DMS79 treated with DMSO at 0.1 percent for 48 hours (cell line): ENCODE measurements at regions not wholly inside any gene's neighbourhood (a gene's known extent, or its start where the extent isn't known, plus 50 kb on each side); places are given as distances from the start of the nearest gene placed in this dataset.
"Not testable (repeated sequence)": the region's sequence is repeated elsewhere in the genome, so short reads cannot be mapped to it uniquely, and the experiment has no call there.

ENCODE experiments used
- DNase-seq: peaks from one replicate; lab custom pipeline; 2025; lab: John Stamatoyannopoulos, UW

DNA sequence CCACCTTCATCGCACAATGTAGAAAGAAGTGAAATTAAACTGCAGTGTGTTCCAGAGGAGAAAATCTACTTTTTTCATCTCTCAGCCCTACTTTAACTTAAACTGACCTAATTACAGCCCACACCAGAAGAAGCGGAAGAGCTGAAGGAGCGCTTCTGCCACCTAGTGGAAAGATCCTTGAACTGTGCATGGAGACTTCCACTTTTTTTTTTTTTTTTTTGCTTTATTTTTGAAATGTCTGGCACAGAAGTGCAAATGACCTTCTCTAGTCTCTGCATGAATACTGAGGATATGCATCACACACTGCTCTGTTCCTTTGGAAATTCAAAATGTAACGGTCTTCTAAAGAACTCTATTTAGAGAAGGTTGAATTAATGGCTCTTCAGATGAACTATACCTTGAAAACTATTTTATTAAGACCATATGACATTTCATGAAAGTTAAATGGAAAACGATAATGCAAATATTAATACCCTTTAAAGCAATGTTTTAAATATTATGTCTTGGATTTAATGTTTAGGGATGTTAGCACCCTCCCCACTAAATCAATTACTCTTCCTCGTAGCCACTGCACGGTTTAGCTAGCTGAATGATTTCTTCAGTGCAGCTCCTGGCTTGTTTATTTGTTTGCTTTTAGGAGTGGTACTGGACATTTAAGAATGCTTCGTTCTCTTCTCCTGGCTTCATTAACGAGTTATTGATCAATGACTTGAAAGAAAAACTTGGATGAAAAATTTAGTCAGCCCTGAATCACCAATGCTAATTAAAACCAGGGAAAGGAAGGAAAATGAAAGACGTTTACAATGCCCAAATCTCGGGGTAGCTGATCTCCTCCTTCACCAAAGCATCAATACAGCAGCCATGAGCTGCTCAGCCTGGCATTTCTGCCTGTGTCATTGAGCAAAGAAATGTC, 569.6 kb upstream of the GJE1 start:
- DNase-seq = peak; percentile 66

DNA sequence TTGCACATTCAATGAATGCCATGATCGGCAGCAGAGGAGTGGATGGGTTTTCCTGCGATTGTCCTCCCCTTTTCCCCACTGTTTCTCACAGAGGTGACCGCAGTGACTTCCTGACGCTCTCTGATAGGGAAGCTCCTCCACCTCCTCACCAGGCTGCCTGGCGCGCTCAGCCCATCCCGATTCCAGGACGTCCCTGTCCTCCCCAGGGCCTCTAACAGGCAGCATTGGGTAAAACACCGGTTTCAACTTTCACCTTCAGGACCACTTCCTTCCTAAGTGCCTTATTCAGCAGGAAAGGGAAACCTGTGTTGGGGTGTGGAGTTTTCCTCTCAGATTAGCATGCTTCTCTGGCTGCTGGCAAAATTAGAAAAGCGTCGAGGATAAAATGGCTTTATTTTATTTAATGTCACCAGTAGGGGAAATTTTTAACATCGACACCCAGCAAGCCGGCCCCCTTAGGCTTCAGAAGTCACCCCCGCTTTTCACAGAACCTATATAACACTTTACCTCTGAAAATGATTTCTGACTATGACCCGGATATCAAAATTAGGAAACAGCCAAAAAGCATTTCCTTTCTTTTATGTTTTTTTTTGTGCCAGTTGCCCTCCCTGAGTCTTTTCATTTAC, 570.4 kb upstream of the GJE1 start:
- DNase-seq = no peak

DNA sequence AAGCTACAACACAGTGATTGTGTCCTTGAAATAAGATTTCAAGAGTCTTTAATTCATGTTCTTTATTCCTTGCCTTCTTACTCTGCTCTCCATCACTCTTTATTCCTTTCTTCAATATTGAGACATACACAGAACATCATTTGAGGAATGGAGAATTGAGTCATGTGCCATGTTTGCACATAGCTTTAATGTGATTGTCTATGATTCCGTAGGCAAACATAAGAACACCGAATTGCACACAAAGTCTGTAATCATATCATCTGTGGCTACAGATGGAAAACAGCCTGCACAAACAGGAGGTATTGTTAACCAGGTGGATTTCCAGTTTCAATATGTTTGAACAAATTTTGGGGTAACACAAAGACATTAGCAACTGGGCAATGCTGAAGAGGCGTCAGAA, 571.6 kb upstream of the GJE1 start:
- no peak for DNase-seq

DNA sequence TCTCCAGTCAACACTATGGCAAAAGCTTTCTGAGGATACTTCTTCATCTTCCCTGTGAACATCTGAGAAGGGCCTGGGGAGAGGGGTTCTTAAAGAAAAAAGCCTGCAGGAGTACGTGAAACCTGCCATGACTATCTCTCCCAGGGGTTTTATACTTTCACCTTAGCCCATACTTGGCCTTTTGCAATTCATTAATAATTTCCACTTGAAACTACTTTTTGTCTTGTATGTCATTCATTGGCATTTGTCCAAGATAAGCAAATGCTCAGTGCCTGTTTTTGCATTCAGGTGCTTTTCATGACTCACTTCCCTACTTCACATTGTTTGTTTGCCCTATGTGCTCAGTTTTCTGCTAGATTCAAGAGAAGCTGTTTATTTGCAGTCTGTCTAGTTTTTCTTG, 580.3 kb upstream of the GJE1 start:
- DNase-seq = peak; percentile 99

DNA sequence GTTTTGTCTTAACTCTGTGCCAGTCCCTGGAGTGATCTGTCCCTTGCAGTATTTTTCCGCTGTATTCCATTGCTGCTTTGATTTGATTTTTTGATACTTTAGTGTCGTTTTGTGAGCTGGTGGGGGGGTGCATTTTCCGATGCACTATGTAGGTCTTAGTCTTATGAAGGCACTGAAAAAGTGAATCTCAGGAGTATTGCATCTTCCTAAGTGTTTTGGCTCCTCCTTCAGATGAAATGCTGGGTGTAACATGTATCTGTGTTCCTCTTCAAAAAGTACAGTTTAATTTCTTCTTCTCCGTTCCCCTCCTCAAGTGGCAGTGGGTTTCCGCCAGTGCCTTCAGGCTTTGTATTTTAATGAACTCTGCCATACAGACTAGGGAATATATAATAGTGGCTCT, 580.7 kb upstream of the GJE1 start:
- DNase-seq = no peak

DNA sequence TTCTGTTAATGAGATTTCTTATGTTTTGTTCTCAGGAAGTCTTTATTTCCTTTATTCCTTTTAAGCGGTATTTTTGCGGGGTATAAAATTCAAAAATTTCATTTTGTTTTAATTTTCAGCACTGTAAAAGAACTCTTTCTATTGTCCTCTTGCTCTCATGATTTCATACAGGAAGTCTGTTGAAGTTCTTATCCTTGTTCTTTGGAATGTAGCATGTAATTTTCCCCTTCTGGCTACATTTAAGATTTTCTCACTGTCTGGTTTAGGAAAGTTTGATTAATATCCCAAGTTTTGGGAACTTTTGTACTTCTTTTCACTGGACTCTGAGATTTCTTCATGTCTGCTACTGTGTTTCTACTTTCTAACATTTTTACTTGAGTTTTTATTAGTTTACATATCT, 581.4 kb upstream of the GJE1 start:
- peak; percentile 22 for DNase-seq

DNA sequence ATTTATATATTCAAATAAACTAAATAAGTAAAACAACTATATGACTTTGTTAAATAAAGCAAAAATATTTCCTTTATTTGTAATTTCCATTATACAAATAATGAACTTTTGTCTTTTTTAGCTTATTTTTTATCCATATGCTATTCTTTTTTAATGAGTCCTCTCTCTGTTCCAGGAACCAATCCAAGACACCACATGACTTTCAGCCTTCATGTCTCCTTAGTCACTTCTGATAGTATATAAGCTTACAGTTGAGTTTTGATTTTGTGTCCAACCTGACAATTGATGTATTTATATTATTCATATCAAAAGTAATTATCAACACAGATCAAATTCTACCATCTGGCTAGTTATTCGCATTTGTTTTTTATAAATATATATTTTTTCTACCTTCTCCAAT, 582.3 kb upstream of the GJE1 start:
- no peak for DNase-seq

DNA sequence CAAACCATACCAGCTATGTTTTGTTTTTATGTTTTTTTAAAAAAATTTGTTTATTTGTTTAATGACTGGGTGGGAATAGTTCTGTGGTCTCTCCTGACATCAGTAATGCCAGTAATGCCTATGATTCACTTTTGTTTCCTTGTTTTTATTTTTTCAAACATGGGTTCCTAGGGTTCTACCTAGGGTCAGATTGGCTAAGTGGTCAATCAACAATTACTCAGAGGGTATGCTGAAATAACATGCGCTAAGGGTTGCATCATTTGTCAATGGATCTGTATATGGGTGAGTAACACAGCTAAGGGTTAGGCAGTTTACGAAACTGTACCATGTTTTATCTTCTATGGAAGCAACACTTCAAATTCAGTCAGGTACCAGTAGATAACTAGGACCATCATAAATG, 583.8 kb upstream of the GJE1 start:
- no peak for DNase-seq

DNA sequence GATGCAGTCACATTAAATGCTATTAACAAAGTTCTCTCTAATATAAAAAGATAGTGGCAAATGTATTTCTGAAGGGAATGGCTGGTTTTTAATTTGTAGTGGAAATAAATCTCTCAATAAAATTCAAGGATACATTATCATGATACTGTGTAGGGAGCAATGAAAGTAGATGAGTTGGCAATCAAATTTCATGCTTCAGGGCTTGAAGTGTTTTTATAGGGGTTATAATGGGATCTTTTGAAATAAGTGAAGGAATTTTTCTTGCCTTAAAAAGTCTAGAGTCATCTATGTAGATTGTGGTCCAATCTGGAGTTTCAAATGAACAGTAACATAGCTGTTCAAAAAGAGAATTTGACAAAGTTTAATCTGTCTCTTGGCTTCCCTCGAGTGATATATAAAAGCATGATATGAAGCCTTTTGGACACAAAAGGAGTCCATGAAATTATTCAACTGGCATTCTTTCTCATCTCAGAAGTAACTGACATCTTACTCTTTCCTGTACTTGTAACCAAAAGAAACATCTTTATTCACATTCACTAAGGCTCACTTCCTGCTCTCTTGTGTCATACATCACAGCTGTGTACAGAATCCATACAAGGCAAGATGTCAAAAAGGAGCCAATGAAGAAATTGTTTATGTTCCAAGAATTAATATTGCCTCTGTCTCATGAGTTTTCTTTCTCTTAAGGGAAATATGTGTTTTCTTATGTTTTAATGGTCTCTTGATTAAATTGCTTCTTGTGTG, 591.0 kb upstream of the GJE1 start:
- DNase-seq = no peak

DNA sequence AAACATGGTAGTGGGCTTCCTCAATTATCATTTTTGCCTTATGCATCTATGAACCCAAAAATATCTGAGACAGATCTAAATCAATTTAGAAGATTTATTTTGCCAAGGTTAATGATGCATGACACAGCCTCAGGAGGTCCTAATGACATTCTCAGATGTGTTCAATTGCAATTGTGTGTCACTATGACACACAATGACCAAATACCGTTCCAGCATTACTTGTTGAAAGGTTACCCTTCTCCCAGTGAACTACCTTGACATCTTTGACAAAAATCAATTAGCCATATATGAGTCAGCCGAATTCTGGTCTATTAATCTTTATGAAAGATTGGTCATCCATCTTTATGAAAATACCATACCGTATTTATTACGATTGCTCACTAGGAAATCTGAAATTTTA, 592.5 kb upstream of the GJE1 start:
- DNase-seq = no peak

DNA sequence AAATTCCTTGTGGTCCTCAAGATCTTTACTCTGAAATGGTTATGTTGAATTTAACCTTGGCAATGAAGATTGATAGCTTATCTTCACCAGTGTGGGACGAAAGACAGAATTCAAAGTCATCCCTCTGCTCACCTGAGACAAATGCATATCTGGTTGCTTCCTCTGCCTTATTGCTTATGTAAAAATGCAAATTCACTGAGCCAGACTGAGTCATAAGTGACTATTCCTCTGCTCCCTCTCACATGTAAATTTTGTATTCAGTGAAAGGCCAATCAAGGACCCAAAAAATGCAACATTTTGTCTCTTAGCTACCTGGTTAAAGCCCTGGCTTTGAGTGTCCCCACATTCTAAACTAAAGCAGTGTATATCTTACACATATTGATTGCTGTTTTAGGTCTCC, 593.1 kb upstream of the GJE1 start:
- no peak for DNase-seq

DNA sequence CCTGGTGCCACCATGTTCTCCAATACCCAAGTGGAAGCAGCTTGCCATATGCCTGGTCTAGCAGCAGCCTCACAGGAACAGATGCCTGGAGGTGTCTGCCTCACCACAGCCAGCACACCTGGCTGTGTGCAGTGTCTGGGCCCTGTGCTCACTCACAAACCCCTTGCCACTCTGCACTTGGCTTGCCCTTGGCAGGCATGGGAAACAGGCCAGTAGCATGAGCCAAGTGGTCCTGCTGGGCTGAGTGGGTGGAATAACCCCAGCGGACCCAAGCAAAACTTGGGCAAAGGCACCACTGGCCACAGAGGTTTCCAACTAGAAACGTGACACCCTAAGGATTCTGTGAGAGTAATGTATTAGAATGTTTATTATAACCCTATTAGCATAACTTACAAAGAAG, 600.5 kb upstream of the GJE1 start:
- DNase-seq = no peak

DNA sequence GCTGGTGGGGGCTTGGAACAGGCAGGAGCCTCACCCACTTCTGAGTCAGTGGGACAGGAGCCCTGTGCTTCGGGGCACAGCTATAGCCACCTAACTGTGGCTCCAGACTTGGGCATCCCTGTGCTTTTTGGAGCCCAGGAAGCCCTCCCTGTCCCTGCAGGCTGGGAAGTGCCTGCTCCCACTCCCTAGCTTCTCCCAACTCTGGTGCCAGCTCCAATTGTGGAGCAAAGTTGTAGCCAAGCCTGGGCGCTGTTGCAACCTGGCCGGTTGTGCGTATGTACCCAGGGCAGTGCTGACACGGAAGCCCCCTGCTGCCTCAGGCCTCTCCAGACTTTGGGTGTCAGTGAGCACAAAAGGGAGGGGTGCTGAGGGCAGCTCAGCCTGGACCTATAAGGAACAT, 601.7 kb upstream of the GJE1 start:
- DNase-seq = no peak

DNA sequence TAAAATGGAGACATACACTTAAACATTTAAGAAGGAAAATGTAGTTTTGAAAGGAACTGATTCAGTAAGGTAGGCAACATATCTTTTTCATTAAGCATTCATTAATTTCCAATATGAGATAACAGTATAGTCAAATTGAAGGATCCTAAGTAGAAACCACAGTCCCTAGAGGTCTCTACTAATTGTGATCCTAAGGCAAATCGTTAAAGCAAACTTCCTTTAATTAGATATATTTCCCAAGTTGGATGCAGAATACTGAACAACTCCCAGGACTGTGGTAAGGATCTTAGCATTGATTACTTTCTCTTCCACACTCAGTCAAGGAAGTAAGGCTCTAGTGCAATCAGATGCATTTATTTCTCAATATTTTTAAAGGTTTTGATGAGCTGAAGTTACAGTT, 604.1 kb upstream of the GJE1 start:
- no peak for DNase-seq

DNA sequence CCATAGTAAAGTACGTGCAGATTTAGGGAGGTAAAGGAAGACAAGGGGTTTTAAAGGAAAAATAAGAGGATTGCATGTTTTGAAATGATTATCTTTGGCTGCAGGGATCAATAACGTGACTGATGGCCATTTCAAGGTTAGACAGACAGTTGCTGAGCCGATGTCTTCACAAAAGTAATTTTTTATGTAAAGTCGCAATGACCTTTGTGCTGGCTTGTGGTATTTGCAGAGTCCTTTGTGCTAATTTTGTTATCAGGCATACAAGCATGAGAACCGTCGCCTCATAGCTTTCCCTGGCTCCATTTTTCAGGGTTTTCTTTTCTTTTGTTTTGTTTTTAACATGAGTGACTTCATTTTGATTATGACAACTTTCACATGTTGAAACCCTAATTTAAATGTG, 605.7 kb upstream of the GJE1 start:
- DNase-seq = no peak

DNA sequence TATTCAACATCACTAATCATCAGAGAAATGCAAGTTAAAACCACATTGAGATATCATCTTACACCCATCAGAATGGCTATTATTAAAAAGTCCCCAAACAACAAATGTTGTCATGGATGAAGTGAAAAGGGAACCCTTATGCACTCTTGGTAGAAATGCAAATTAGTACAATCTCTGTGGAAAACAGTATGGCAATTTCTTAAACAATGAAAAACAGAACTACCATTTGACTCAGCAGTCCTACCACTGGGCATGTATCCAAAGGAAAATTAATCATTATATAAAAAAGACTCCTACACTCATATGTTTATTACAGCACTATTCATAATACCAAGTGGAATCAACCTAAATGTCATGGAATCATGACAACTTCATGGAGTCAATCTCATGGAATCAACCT, 611.3 kb upstream of the GJE1 start:
- DNase-seq = no peak

DNA sequence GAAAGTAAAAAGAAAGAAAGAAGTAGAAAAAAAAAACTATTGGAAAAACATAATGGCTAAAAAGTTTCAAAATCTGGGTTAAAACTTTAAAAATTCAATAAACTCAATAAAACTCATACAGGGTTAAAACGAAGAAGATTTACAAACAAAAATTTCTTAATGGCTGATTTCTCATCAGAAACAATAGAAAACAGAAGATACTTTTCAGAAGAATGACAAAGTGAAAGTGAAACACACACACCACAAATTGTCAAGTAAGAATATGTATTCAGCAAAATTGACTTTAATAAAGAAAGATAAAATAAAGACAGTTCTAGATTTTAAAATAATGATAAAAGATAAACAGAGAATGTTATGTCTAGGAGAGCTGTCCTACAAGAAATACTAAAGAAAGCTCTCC, 618.9 kb upstream of the GJE1 start:
- no peak for DNase-seq

DNA sequence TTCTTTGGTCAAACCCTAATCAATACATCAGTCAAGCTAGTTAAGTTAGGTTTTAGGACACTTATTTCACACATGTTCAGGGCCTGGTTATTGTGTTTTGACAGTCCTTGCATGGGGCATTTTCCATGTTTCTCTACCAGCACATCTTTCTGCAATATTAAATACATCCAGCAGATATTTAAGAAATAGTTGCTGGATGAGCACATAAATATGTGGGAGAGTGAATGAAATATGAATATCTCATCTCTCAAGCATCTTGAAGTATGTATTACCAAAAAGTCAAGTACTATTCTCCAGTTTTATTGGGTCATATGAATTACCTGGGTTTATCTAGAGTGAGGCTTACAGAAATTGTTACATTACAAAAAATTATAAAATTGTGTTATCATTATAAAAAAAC, 621.9 kb upstream of the GJE1 start:
- no peak for DNase-seq

DNA sequence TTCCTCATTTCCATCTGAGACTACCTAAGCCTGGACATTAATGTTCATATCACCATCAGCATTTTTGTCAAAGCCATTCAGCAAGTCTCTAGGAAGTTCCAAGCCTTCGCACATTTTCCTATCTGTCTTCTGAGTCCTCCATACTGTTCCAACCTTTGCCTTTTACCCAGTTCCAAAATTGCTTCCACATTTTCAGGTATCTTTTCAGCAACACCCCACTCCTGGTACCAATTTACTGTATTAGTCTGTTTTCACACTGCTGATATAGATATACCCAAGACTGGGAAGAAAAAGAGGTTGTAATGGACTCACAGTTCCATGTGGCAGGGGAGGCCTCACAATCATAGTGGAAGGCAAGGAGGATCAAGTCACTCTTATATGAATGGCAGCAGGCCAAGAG, 626.7 kb upstream of the GJE1 start:
- not testable (repeated sequence) for DNase-seq

DNA sequence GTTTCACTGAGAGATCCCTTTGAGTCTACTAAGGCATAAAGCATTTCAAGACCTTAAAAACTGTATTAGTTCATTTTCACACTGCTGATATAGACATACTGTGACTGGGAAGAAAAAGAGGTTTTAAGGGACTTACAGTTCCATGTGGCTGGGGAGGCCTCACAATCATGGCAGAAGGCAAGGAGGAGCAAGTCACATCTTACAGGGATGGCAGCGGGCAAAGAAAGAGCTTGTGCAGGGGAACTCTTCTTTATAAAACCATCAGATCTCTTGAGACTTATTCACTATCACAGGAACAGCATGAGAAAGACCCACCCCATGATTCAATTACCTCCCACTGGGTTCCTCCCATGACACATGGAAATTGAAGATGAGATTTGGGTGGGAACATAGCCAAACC, 628.4 kb upstream of the GJE1 start:
- DNase-seq = not testable (repeated sequence)

DNA sequence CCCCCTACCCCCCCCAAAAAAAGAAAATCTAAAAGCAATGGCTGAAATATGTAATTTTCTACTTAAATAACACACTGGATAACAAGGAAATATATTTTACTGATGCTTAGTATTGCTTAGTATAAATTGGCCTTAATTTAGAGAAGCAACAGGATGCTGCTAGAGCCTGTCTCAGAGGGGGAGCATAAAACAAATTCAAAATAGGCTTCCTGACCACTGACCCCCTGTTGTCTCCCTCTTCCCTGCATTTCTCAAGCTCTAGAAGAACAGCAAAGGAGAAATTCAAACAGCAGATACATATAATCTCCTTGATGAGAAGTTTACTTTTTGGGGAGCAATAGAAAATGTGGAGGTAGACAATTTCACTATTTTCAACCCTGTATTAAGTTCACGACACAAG, 631.1 kb upstream of the GJE1 start:
- no peak for DNase-seq

DNA sequence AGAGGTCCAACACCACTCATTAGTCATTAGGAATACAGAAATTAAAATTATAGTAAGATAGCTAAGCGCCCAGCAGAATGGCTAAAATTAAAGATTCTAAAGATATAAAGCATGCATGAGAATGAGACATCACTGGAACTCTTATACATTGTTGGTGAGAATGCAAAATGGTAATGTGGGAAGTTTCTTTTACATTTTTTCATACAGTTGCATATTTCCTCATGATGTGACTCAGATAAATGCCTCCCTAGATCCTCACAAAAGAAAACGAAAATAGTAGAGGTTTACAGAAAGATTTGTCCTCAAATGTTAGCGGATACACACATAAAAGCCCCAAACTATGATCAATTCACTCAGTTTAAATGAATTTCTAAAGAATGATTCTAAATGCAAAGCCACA, 633.7 kb upstream of the GJE1 start:
- DNase-seq = no peak
